SU-DHL-6 (cell line): ENCODE measurements at regions not wholly inside any gene's neighbourhood (a gene's known extent, or its start where the extent isn't known, plus 50 kb on each side); places are given as distances from the start of the nearest gene placed in this dataset.

Source experiments
- H2AFZ ChIP-seq: fragments of 200-600 bp; sonication (generic); 2 replicates; pipeline ENCODE4 v1.6.1; 2014; ENCODE audit warnings: low read depth, mild to moderate bottlenecking, moderate library complexity, mixed read lengths, antibody characterized with exemption, low read length; ENCODE audit not compliant: severe bottlenecking
- H3F3A ChIP-seq: fragments of 200-600 bp; shearing (Covaris generic); 2 replicates; pipeline ENCODE4 v1.6.0; 2016; ENCODE audit warnings: antibody characterized with exemption, mild to moderate bottlenecking; ENCODE audit not compliant: insufficient read depth
- H3K27ac ChIP-seq: fragments of 200-600 bp; sonication (generic); 2 replicates; pipeline ENCODE4 v1.5.1; 2016; ENCODE audit warnings: low read depth, mild to moderate bottlenecking, low read length, moderate library complexity, mixed read lengths
- H3K27me3 ChIP-seq: fragments of 200-600 bp; sonication (generic), shearing (Covaris generic); 2 replicates; pipeline ENCODE4 v1.6.0; 2014; ENCODE audit warnings: mild to moderate bottlenecking, low read length
- H3K36me3 ChIP-seq: fragments of 200-600 bp; sonication (generic); 2 replicates; pipeline ENCODE4 v1.6.1; 2014; ENCODE audit warnings: mild to moderate bottlenecking, low read length, mixed read lengths
- H3K4me2 ChIP-seq: fragments of 300-600, 200-600 bp; shearing (Covaris generic), sonication (generic); 2 replicates; pipeline ENCODE4 v1.6.0; 2014; ENCODE audit warnings: low read length, low read depth, mild to moderate bottlenecking; ENCODE audit not compliant: poor library complexity, severe bottlenecking
- H3K4me3 ChIP-seq: fragments of 200-600 bp; sonication (generic); 2 replicates; pipeline ENCODE4 v1.5.1; 2014; ENCODE audit warnings: antibody characterized with exemption, low read length, mild to moderate bottlenecking, mixed read lengths; ENCODE audit not compliant: insufficient read depth, poor library complexity, severe bottlenecking
- H3K79me2 ChIP-seq: fragments of 200-600 bp; sonication (generic); 2 replicates; pipeline ENCODE4 v1.6.1; 2014; ENCODE audit warnings: mild to moderate bottlenecking, low read length, moderate library complexity; ENCODE audit not compliant: insufficient read depth
- H3K9ac ChIP-seq: fragments of 200-600 bp; sonication (generic); 2 replicates; pipeline ENCODE4 v1.7.0; 2014; ENCODE audit warnings: mild to moderate bottlenecking, low read length
- H3K9me2 ChIP-seq: fragments of 200-600 bp; sonication (generic); replicated peaks from 2 replicates; pipeline ENCODE4 v1.6.1; 2014; ENCODE audit warnings: low read length; ENCODE audit not compliant: insufficient read depth
- H3K9me3 ChIP-seq: fragments of 200-600 bp; sonication (generic); 2 replicates; pipeline ENCODE4 v1.6.1; 2014; ENCODE audit warnings: low read length, mixed read lengths; ENCODE audit not compliant: insufficient read depth
- H4K20me1 ChIP-seq: fragments of 200-600 bp; sonication (generic); 2 replicates; pipeline ENCODE4 v1.6.1; 2014; ENCODE audit warnings: low read depth, mild to moderate bottlenecking, antibody characterized with exemption, low read length, moderate library complexity, mixed read lengths
- CTCF ChIP-seq: fragments of 200-600 bp; sonication (generic); IDR thresholded peaks from one replicate; pipeline ENCODE4 v1.5.1; 2017; ENCODE audit warnings: antibody characterized with exemption, mild to moderate bottlenecking, low read length, moderate library complexity; ENCODE audit not compliant: insufficient read depth, poor library complexity, severe bottlenecking
- EZH2phosphoT487 ChIP-seq: fragments of 200-600 bp; sonication (generic), shearing (Covaris generic); conservative IDR thresholded peaks from 2 replicates; pipeline ENCODE4 v1.6.1; 2018; ENCODE audit warnings: mild to moderate bottlenecking, antibody characterized with exemption, low read length, moderate library complexity, mixed read lengths

DNA sequence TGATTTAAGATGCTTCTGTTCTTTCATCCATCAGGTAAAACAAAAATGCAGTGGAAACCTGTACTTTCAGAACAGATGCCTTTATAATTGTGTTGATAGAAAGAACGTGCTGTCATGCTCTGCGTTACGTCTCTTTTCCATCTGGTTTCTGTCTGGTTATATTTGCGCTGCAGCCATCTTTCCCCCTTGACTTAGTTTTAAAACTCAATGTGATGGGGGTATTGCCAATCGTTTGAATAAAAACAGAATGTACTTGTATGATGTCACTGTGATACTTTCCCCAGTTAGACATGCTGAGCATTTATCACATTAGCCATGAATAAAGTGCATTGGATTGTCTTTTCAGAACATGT, 508.6 kb downstream of the ADCYAP1 start:
- Histone ChIP-seq H3K4me3 (no peak overlapping the region), H3K27ac (no peak overlapping the region)

DNA sequence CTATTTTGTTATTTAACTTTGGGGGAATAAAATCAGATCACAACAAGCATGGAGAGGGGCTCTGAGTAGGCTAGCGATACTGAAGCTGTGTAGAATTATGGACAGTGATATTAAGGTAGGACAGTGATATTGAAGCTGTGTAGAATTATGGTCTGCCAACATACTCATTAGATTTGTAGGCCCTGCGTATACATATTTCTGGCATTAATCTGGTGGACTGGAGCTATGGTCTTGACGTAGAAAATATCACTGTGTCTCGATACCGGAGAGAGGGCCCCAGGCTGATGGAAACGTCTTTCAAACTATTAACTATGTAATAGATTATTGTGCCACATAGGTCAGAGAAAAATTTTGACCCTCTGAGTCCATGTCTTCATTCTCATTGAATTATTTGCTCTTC, 511.4 kb downstream of the ADCYAP1 start:
- Histone ChIP-seq H3K79me2 (no peaks in the 10 kb centered on the region), H3F3A (no peaks in the 10 kb centered on the region), H3K9me3 (no peaks in the 10 kb centered on the region), H3K9me2 (no peaks in the 10 kb centered on the region), H3K4me3 (no peak overlapping the region), H3K27me3 (no peaks in the 10 kb centered on the region), H3K27ac (no peak overlapping the region), H3K9ac (no peak overlapping the region), H3K4me2 (no peak overlapping the region), H3K36me3 (no peaks in the 10 kb centered on the region), H4K20me1 (no peaks in the 10 kb centered on the region), H2AFZ (no peak overlapping the region)
- no peak for TF ChIP-seq EZH2phosphoT487
- no peak for TF ChIP-seq CTCF

More for the DNA sequence above, 508.6 kb downstream of the ADCYAP1 start:
- no peaks in the 10 kb centered on the region for H3K27me3 ChIP-seq
- H3K4me2 ChIP-seq, result no peak overlapping the region
- H2AFZ ChIP-seq, result no peak overlapping the region
- no peaks in the 10 kb centered on the region for H4K20me1 ChIP-seq
- no peak overlapping the region for H3K9ac ChIP-seq
- H3K79me2 ChIP-seq, result no peaks in the 10 kb centered on the region
- no peaks in the 10 kb centered on the region for H3F3A ChIP-seq
- H3K9me2 ChIP-seq, result no peaks in the 10 kb centered on the region
- no peaks in the 10 kb centered on the region for H3K9me3 ChIP-seq
- TF ChIP-seq EZH2phosphoT487 (no peak), CTCF (no peak)
- no peaks in the 10 kb centered on the region for H3K36me3 ChIP-seq

- Histone ChIP-seq H3K27ac (no peak overlapping the region), H3K79me2 (no peaks in the 10 kb centered on the region), H3K9me2 (no peaks in the 10 kb centered on the region), H4K20me1 (no peaks in the 10 kb centered on the region), H2AFZ (no peak overlapping the region), H3K9ac (no peak overlapping the region), H3K4me2 (no peak overlapping the region), H3F3A (no peaks in the 10 kb centered on the region), H3K36me3 (no peaks in the 10 kb centered on the region), H3K9me3 (no peaks in the 10 kb centered on the region), H3K4me3 (no peak overlapping the region), H3K27me3 (no peaks in the 10 kb centered on the region)
- TF ChIP-seq CTCF (no peak), EZH2phosphoT487 (no peak)
Observed at GRCh38 chr18:1421502-1421901, 516.8 kb downstream of the ADCYAP1 start.

DNA sequence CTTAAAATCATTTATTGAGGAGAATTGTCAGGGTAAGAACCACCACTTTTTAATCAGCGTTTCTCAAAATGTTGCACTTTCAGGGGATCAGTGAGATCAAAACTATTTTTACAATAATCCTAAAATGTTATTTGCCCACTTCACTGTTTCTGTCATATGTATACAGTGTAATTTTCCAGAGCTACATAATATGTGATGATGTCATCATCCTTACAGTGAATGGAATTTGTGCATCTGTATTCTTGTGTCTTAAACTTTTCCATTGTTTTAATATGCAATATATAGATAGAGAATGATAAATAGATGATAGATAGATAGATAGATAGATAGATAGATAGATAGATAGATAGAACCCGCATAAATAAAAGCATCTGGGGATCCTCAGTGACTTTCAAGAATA, 518.0 kb downstream of the ADCYAP1 start:
- Histone ChIP-seq H4K20me1 (no peaks in the 10 kb centered on the region), H3K4me3 (no peak overlapping the region), H3K9ac (no peak overlapping the region), H3K27ac (no peak overlapping the region), H2AFZ (no peak overlapping the region), H3K27me3 (no peaks in the 10 kb centered on the region), H3K36me3 (no peaks in the 10 kb centered on the region), H3K9me3 (no peaks in the 10 kb centered on the region), H3K79me2 (no peaks in the 10 kb centered on the region), H3F3A (no peaks in the 10 kb centered on the region), H3K9me2 (no peaks in the 10 kb centered on the region), H3K4me2 (no peak overlapping the region)
- no peak for TF ChIP-seq EZH2phosphoT487
- TF ChIP-seq CTCF, result no peak
